Breast epithelium (tissue), 4 donors: ENCODE measurements at regions not wholly inside any gene's neighbourhood (a gene's known extent, or its start where the extent isn't known, plus 50 kb on each side); places are given as distances from the start of the nearest gene placed in this dataset.

Source experiments
- DNase-seq, 2 donors: peaks; one replicate each; pipeline ENCODE4 v3.0.0-alpha.2; 2019; ENCODE audit warnings: low spot score in 2 of 2
- H3K27ac ChIP-seq, 2 donors: fragments of 200-600 bp; sonication (generic) in 1 of 2; one replicate each; pipeline ENCODE4 v1.5.1; 2016 to 2019; ENCODE audit warnings: mild to moderate bottlenecking in 1 of 2
- H3K27me3 ChIP-seq, 2 donors: fragments of 200-600 bp; sonication (generic) in 1 of 2; one replicate each; pipeline versions ENCODE4 v1.5.1 to v1.6.0; 2017 to 2019; ENCODE audit warnings: control low read depth in 1 of 2, mild to moderate bottlenecking in 1 of 2
- H3K36me3 ChIP-seq: fragments of 200-600 bp; one replicate; pipeline ENCODE4 v1.5.1; 2019
- H3K4me1 ChIP-seq, 2 donors: fragments of 200-600 bp; sonication (generic); one replicate each; pipeline ENCODE4 v1.5.1; 2016 to 2019; ENCODE audit warnings: control low read depth in 1 of 2
- H3K4me3 ChIP-seq, 3 donors: fragments of 200-600 bp; sonication (generic); 1 replicate in 2 of 3; 2 replicates in 1 of 3; pipeline ENCODE4 v1.5.1; 2016 to 2019; ENCODE audit warnings: mild to moderate bottlenecking in 3 of 3, moderate library complexity in 2 of 3
- H3K9me3 ChIP-seq, 2 donors: fragments of 200-600 bp; sonication (generic) in 1 of 2; one replicate each; pipeline ENCODE4 v1.5.1; 2016 to 2019; ENCODE audit warnings: control low read depth in 1 of 2
- POLR2A ChIP-seq: fragments of 450-650 bp; IDR thresholded peaks from one replicate; pipeline ENCODE4 v1.6.1; 2016; ENCODE audit warnings: antibody characterized with exemption, mild to moderate bottlenecking, moderate library complexity
- POLR2AphosphoS5 ChIP-seq, 3 donors: sonication (generic); formaldehyde crosslinking; IDR thresholded peaks; one replicate each; pipeline ENCODE4 v1.6.1; 2017; ENCODE audit warnings: antibody characterized with exemption in 3 of 3
- intact Hi-C: fragments of 100-400 bp; cut with DNase I; formaldehyde crosslinking; loops from one replicate; pipeline ENCODE4 v1.15.1; 2023; ENCODE audit warnings: low total_unique reads
- TF ChIP-seq, protein P1 (sequence below), 3 donors: fragments of 450-650 bp; IDR thresholded peaks; one replicate each; pipeline ENCODE4 v1.5.1; 2016 to 2017; ENCODE audit warnings: antibody characterized with exemption in 3 of 3, mild to moderate bottlenecking in 3 of 3, moderate library complexity in 3 of 3

DNA sequence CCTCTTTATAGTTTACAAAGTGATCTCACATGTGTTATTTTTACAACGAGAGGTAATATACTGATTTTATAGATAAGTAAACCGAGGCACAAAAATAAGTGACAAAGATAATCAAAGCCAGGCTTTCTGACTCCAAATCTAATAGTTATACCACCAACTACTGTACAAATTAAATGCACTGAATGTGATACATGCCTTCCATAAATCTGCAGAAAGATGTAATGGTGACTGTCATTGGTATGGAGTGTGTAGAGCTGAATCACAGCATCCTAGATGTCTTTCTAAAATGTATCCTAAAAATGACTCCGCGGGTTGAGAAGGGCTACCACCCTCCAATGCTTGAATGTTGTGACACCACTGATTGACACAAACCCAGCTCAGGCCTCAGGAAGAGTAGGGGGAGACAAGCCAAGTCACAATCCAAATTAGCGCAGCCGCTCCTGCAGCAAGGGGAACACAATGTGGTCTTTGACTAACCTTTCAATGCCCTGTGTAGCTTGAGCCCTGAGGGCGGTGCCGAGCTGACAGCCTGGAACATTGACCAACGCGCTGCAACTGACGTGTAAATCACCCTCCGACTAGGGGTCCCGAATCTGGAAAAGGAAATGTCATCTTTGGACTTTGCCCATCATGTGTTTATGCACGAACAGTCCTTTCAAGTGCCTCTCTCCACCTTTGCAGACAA lies 136.8 kb downstream of the OLIG3 start:
- Histone ChIP-seq H3K4me1 (no peaks in the 10 kb centered on the region), H3K9me3 (no peaks in the 10 kb centered on the region), H3K36me3 (no peaks in the 10 kb centered on the region), H3K27ac (no peak overlapping the region), H3K4me3 (no peak overlapping the region), H3K27me3 (no peaks in the 10 kb centered on the region)
- intact Hi-C loops, result no loop called here
- no peak for TF ChIP-seq POLR2AphosphoS5 (IDR thresholded peaks at IDR 0.05)
- TF ChIP-seq, protein P1, sequence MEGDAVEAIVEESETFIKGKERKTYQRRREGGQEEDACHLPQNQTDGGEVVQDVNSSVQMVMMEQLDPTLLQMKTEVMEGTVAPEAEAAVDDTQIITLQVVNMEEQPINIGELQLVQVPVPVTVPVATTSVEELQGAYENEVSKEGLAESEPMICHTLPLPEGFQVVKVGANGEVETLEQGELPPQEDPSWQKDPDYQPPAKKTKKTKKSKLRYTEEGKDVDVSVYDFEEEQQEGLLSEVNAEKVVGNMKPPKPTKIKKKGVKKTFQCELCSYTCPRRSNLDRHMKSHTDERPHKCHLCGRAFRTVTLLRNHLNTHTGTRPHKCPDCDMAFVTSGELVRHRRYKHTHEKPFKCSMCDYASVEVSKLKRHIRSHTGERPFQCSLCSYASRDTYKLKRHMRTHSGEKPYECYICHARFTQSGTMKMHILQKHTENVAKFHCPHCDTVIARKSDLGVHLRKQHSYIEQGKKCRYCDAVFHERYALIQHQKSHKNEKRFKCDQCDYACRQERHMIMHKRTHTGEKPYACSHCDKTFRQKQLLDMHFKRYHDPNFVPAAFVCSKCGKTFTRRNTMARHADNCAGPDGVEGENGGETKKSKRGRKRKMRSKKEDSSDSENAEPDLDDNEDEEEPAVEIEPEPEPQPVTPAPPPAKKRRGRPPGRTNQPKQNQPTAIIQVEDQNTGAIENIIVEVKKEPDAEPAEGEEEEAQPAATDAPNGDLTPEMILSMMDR (IDR thresholded peaks at IDR 0.05), result no peak
- no peak for TF ChIP-seq POLR2A
- DNase-seq, result no peak

DNA sequence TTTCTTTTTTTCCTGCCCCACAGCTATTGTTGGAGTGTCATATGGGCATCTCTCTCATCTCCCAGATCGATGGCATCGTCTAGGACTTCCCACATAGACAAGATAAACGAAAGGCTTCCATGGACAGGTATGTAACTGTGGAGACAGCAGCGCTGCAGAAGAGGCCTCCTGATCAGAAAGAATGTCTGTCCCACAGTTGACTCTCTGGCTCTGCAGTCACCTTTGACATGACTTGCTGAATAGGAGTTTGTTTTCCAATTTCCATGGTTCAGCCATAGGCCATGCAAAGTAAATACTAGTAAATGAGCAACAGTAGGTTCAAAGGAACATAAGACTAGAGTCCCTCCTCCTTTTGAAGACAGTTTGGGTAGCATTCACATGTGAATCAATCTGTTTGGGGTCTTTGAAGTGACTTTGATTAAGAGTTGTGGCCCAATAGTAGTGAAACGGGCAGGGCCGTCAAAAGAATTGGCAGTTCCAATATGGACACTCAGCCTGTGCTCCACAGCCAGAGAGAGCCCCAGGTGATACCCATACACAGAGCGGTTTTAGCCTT lies 134.7 kb upstream of the IFNGR1 start:
- no peaks in the 10 kb centered on the region for H3K36me3 ChIP-seq
- TF ChIP-seq, protein P1 (IDR thresholded peaks at IDR 0.05), result no peak
- TF ChIP-seq POLR2A (no peak), POLR2AphosphoS5 (IDR thresholded peaks at IDR 0.05) (no peak)
- no peaks in the 10 kb centered on the region for H3K9me3 ChIP-seq
- H3K4me1 ChIP-seq, result no peaks in the 10 kb centered on the region
- no peak overlapping the region for H3K27ac ChIP-seq
- H3K4me3 ChIP-seq, result no peak overlapping the region
- no peak for DNase-seq
- intact Hi-C loops, result no loop called here
- H3K27me3 ChIP-seq, result no peaks in the 10 kb centered on the region

DNA sequence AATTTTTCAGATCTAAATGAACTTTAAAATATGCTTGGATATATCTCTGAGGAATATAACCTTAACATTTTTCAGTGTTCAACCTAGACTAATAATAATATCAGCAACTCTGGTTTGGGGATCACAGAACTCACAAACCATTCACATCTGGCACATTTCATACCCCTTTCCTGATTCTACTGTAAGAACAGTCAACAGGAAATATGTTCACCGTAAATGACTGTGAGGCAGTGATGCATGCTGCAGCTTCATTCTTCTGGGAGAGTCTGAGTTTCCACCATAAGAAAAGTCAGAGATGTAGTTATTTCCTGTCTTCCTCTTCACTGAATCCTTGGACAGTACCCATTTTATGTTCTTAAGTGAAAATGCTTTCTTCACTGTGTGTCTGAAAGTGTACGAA lies 134.2 kb upstream of the IFNGR1 start:
- intact Hi-C loops, result no loop called here
- H3K27ac ChIP-seq, result no peak overlapping the region
- H3K9me3 ChIP-seq, result no peaks in the 10 kb centered on the region
- DNase-seq, result no peak
- no peaks in the 10 kb centered on the region for H3K36me3 ChIP-seq
- H3K4me1 ChIP-seq, result no peaks in the 10 kb centered on the region
- TF ChIP-seq, protein P1 (IDR thresholded peaks at IDR 0.05), result no peak
- TF ChIP-seq POLR2A (no peak), POLR2AphosphoS5 (IDR thresholded peaks at IDR 0.05) (no peak)
- no peak overlapping the region for H3K4me3 ChIP-seq
- no peaks in the 10 kb centered on the region for H3K27me3 ChIP-seq

DNA sequence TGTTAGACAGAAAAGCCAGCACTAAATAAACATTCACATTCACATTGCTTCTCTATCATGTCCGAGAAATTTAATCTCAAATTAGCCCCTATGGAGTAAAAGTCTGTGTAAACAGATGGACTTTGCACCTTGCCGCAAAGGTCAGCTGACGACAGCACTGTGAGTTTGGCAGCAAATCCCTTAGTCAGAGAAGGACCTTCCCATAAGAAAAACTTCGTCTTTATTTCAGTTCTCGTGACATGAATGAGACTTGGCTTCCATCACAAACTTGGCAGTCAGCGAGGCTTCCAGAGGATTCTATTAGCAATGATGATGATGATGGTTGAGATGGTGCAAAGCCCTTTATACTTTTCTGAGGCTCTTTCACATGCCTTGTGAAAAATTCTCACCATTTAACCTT lies 133.7 kb upstream of the IFNGR1 start:
- no peak overlapping the region for H3K4me3 ChIP-seq
- no peaks in the 10 kb centered on the region for H3K4me1 ChIP-seq
- no peak overlapping the region for H3K27ac ChIP-seq
- no peaks in the 10 kb centered on the region for H3K36me3 ChIP-seq
- no peak for DNase-seq
- no peaks in the 10 kb centered on the region for H3K27me3 ChIP-seq
- no peak for TF ChIP-seq POLR2A
- intact Hi-C loops, result no loop called here
- H3K9me3 ChIP-seq, result no peaks in the 10 kb centered on the region

DNA sequence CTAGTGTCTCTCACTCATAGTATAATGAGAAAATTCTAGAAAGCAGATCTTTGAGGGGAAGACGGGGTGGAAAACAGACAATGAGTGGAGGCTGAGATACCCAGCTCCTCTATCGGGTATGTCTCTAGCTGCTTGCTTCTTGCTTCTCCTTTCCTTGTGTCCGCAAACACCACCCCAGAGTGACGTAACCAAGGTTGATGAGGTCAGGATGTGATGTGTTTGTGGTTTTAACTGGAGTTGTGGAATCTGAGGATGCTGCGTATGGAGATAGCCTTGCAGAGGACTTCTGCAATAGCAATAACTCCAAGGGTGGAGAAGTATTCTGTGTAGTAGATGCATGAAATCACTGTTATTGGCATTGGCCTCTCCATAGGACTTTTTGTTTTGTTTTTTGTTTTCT lies 132.7 kb upstream of the IFNGR1 start:
- Histone ChIP-seq H3K36me3 (no peaks in the 10 kb centered on the region), H3K4me3 (no peak overlapping the region), H3K4me1 (no peaks in the 10 kb centered on the region), H3K27me3 (no peaks in the 10 kb centered on the region), H3K27ac (no peak overlapping the region), H3K9me3 (no peaks in the 10 kb centered on the region)
- no peak for DNase-seq
- no peak for TF ChIP-seq POLR2AphosphoS5 (IDR thresholded peaks at IDR 0.05)
- TF ChIP-seq, protein P1 (IDR thresholded peaks at IDR 0.05), result no peak
- TF ChIP-seq POLR2A, result no peak
- intact Hi-C loops, result no loop called here
